Ovary (tissue), 7 donors: ENCODE measurements at regions not wholly inside any gene's neighbourhood (a gene's known extent, or its start where the extent isn't known, plus 50 kb on each side); places are given as distances from the start of the nearest gene placed in this dataset.

ENCODE experiments used
- DNase-seq, 5 donors: peaks; one replicate each; pipeline ENCODE4 v3.0.0-alpha.2; 2019 to 2020
- H3K27ac ChIP-seq, 2 donors: fragments of 200-600 bp; one replicate each; pipeline versions ENCODE4 v1.5.1 to v1.8.0; 2019 to 2022
- H3K27me3 ChIP-seq: fragments of 200-600 bp; one replicate; pipeline ENCODE4 v1.8.0; 2022
- H3K36me3 ChIP-seq: fragments of 200-600 bp; sonication (generic); one replicate; pipeline ENCODE4 v1.5.1; 2019
- H3K4me1 ChIP-seq: one replicate; pipeline ENCODE4 v1.8.1; 2013; ENCODE audit warnings: mild to moderate bottlenecking, moderate library complexity; ENCODE audit not compliant: insufficient read depth
- H3K4me3 ChIP-seq: fragments of 200-600 bp; sonication (generic); one replicate; pipeline ENCODE4 v1.5.1; 2017
- H3K9me3 ChIP-seq, 2 donors: fragments of 200-600 bp in 1 of 2; sonication (generic) in 1 of 2; one replicate each; pipeline versions ENCODE4 v1.5.1 to v1.8.1; 2013 to 2019; ENCODE audit warnings: mild to moderate bottlenecking in 1 of 2, moderate library complexity in 1 of 2
- EP300 ChIP-seq: sonication (generic); formaldehyde crosslinking; IDR thresholded peaks from one replicate; pipeline ENCODE4 v1.6.1; 2017; ENCODE audit warnings: antibody characterized with exemption
- POLR2A ChIP-seq: fragments of 450-650 bp; IDR thresholded peaks from one replicate; pipeline ENCODE4 v1.6.1; 2017; ENCODE audit warnings: antibody characterized with exemption, mild to moderate bottlenecking, moderate library complexity
- WGBS, 3 donors: extraction: QIAGEN DNeasy Blood & Tissue Kit in 1 of 3; methylation state at CpG; one replicate each; pipeline versions ENCODE4 v1.1.5 to v1.1.7; 2013 to 2017; 5-methylcytosine and 5-hydroxymethylcytosine counted together
- intact Hi-C, 4 donors: fragments of 100-400 bp; cut with DNase I; formaldehyde crosslinking; loops; one replicate each; pipeline versions ENCODE4 v1.11.0 to v1.15.1; 2022 to 2023
- TF ChIP-seq, protein P1 (sequence below), 3 donors: fragments of 450-650 bp in 2 of 3; fragments of 200-600 bp in 1 of 3; IDR thresholded peaks; one replicate each; pipeline versions ENCODE4 v1.5.1 to v1.8.0; 2016 to 2022; ENCODE audit warnings: antibody characterized with exemption in 3 of 3, mild to moderate bottlenecking in 1 of 3
- donor health status: DM: no; HTN: no; CAD: no; lungs with moderate emphysema.
- donor health status: DM: no; HTN: no; CAD: no.
- donor health status: Bipolar disorder and iron deficiency.
- donor health status: DM: no; HTN: no; CAD: no.
- donor health status: DM: yes; HTN: yes; CAD: no.

DNA sequence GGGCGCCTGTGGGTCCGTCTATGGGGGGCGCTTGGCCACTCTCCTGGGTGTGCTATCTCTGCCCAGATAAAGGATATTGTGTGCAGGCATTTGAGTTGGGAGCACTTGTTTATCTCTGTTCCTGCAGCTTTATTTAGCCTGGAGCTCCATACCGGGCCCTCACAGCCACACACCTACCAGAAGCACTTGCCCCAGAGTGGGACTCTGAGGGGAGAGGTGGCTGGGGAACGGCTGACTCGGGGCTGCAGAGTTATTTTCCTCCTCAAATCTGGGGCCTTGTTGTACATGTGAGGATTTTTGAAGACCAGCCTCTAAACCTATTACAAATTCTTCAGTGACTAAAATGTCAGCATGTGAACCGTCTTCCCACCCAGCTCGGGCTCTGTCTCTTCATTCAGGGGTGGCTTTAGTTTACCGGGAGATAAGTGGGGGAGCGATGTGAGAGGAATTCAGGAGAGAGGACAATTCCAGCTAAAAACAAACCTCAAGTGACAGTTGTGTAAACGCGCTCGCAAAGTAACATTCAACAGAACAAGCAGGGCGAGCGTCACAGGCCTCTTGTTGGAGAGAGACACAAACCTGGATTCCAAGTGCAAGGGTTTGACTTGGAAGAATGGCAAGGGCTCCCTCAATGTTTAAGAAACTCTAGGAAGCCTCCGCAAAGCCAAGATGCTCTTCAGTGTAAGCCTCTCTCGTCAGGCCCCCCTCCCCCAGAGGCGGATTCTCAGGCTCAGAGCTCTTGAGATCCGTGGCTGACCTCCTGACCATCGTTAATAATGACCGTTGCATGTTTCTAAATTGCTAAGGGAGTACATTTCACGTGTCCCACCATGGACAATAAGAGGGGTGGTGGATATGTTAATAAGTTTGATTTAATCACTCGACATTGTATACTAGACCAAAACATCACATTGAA is 548.9 kb downstream of the QKI start:
- TF ChIP-seq, protein P1, sequence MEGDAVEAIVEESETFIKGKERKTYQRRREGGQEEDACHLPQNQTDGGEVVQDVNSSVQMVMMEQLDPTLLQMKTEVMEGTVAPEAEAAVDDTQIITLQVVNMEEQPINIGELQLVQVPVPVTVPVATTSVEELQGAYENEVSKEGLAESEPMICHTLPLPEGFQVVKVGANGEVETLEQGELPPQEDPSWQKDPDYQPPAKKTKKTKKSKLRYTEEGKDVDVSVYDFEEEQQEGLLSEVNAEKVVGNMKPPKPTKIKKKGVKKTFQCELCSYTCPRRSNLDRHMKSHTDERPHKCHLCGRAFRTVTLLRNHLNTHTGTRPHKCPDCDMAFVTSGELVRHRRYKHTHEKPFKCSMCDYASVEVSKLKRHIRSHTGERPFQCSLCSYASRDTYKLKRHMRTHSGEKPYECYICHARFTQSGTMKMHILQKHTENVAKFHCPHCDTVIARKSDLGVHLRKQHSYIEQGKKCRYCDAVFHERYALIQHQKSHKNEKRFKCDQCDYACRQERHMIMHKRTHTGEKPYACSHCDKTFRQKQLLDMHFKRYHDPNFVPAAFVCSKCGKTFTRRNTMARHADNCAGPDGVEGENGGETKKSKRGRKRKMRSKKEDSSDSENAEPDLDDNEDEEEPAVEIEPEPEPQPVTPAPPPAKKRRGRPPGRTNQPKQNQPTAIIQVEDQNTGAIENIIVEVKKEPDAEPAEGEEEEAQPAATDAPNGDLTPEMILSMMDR (IDR thresholded peaks at IDR 0.05), result no peak
- no peaks in the 10 kb centered on the region for H3K27me3 ChIP-seq
- H3K4me3 ChIP-seq, result no peak overlapping the region
- no peaks in the 10 kb centered on the region for H3K4me1 ChIP-seq
- no peaks in the 10 kb centered on the region for H3K9me3 ChIP-seq
- H3K27ac ChIP-seq, result no peak overlapping the region
- no peaks in the 10 kb centered on the region for H3K36me3 ChIP-seq
- intact Hi-C loops, result loop anchor here in 1 of 4 donors (10.0 kb wide), 1 partner anchor 539 kb away; no protein-coding TSS in a partner anchor
- DNase-seq, result no peak
- WGBS, 3 donors, result 80 to 88% (median 86%) methylated on average over 23 of the region's 23 CpGs

- Histone ChIP-seq H3K4me1 (no peaks in the 10 kb centered on the region), H3K4me3 (no peak overlapping the region), H3K9me3 (no peaks in the 10 kb centered on the region), H3K27me3 (no peaks in the 10 kb centered on the region), H3K36me3 (no peaks in the 10 kb centered on the region), H3K27ac (no peak overlapping the region)
- no peak for DNase-seq
- intact Hi-C loops, result loop anchor here in 1 of 4 donors (10.0 kb wide), 1 partner anchor 538 kb away; no protein-coding TSS in a partner anchor
- 87 to 96% (median 92%) methylated on average over 13 of the region's 13 CpGs for WGBS, 3 donors
- TF ChIP-seq, protein P1 (IDR thresholded peaks at IDR 0.05), result no peak
These were observed 548.2 kb downstream of the QKI start for GRCh38 chr6:163962627-163963117.

- TF ChIP-seq EP300 (no peak), POLR2A (no peak)
- TF ChIP-seq, protein P1 (IDR thresholded peaks at IDR 0.05), result no peak
- no peaks in the 10 kb centered on the region for H3K27me3 ChIP-seq
- no peaks in the 10 kb centered on the region for H3K9me3 ChIP-seq
- DNase-seq, result no peak
- H3K4me3 ChIP-seq, result no peak overlapping the region
- 68 to 73% (median 72%) methylated on average over 10 of the region's 10 CpGs for WGBS, 3 donors
- no peaks in the 10 kb centered on the region for H3K4me1 ChIP-seq
- H3K27ac ChIP-seq, result no peak overlapping the region
- intact Hi-C loops, result loop anchor here in 1 of 4 donors (10.0 kb wide), 1 partner anchor 535 kb away; no protein-coding TSS in a partner anchor
- H3K36me3 ChIP-seq, result no peaks in the 10 kb centered on the region
These were observed 545.6 kb downstream of the QKI start for GRCh38 chr6:163960128-163960527.

DNA sequence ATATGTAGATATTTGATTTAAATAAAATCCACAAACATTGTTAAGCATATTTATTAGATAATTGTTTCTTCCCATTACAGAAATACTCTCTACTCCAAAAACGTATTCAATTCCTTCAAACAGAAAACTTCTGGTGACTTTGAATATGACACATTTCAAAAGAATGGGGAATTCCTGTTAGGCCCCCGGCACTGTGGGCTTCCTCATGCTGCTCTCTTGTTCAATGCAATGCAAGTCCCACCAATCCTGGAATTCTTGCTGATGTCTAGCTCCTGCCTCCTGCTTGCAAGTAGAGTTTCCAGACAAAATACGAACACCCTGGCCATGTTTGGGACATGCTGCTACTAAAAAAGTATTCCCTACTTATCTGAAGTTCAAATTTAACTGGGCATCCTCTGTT is 544.1 kb downstream of the QKI start:
- Histone ChIP-seq H3K4me1 (no peaks in the 10 kb centered on the region), H3K4me3 (no peak overlapping the region), H3K27ac (no peak overlapping the region), H3K9me3 (no peaks in the 10 kb centered on the region), H3K36me3 (no peaks in the 10 kb centered on the region), H3K27me3 (no peaks in the 10 kb centered on the region)
- intact Hi-C loops, result loop anchor here in 2 of 4 donors (10.0 kb wide), 1 partner anchor 534 kb away; no protein-coding TSS in a partner anchor
- TF ChIP-seq POLR2A (no peak), EP300 (no peak)
- TF ChIP-seq, protein P1 (IDR thresholded peaks at IDR 0.05), result no peak
- WGBS, 3 donors, result 59 to 80% (median 65%) methylated on average over 3 of the region's 3 CpGs
- DNase-seq, result no peak
